NCI-H2107 (cell line): ENCODE measurements at regions not wholly inside any gene's neighbourhood (a gene's known extent, or its start where the extent isn't known, plus 50 kb on each side); places are given as distances from the start of the nearest gene placed in this dataset.
"Not testable (repeated sequence)": the region's sequence is repeated elsewhere in the genome, so short reads cannot be mapped to it uniquely, and the experiment has no call there.

Source experiments
- DNase-seq: peaks from one replicate; lab custom pipeline; 2025; lab: John Stamatoyannopoulos, UW

DNA sequence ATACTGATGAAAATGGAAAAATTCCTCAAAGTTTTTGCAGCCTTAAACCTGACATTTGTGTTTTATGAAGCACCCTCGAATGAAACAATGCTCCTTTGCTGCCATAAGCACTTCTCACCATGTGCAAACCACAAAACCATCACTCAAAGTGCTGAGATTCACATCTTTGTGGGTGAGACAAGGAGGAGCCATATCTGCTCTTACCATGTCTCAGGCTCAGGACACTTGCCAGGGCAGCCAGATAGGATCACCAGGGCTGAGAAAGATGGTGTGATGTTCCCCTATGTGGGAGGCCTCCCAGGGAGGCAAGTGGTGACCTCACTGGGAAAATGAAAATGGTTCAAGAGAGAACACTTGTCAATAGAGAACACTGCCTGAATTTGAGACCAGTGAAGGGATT is 120.4 kb downstream of the CCDC34 start:
- DNase-seq: no peak

DNA sequence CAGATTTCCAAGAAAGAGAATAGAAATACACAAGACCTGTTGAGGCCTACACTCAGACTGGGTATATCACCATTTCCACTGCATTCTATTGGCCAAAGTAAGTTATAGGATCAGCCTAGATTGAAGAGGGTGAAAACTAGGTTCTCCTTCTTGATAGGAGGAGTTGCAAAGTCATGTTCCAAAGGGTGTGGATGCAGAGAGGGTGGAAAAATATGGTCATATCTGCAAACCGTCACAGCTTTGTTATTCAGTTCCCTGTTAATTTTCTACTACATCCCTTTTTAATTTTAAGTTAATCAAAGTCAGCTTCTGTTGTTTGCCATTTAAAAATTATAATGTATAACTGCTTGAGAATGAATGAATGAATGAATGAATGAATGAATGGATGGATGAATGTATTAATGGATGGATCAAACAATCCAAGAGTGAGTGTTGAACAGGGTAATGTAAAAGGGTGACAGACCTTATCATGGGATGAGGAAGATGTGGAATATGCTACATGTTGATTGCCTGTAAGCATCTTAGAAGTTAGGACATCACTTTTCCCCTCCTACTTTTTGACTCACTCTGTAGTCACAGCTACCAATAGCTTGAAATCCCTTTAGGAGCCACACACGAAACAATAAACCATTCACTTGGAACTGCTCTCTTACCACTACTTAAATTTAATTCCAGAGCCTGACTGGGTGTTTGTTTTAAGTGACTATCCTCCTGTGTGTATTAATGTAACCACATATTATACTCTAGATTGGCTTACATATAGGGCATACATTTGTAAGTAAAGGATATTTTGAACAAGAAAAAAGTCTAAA is 121.5 kb downstream of the CCDC34 start:
- DNase-seq: no peak

DNA sequence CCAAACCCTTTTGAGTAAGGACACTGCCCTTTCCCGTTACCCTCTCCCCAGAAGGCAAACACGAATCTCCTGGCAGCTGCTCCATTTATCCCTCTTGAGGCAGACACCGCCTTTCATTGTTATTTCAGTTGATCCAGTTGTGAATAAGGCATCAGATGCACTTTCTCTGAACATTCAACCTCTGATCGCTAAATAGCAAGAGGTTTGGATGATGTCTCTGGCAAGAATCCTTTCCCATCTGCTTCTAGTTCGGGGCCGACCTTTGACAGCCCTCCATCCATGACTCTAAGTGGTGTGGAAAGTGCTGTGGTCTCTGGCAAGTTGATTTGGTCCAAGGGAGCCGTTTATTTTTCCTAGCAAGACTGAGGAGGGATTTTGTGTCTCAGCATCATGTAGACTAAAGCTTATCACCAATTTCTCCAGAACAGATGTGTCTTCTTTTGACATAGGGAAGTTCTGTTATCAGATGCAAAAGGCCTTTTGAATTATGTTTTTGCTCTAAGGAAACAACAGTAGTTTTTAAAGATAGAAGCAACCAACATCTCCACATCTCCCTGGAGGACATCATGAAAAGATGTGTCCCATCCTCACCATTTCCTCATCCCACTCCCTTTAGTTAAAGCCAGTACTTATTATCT is 123.6 kb downstream of the CCDC34 start:
- no peak for DNase-seq

DNA sequence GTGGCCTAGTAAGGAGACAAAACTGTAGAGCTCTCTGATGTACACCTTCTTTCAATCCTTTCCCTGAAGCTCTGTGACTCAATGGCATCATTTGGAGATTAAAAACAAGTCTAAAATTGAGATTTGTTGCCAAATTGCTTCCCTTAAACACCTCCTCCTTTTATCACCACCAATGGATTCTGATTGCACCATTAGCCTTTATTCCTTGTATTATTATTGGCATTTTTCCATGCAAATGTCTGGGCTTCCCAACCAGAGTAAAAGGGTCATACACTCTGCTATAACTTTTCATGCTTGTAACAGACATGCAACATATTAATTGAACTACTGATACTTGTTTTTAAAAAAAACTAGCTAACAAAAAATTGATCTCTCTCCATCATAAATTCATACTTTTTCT is 124.2 kb downstream of the CCDC34 start:
- DNase-seq: no peak

DNA sequence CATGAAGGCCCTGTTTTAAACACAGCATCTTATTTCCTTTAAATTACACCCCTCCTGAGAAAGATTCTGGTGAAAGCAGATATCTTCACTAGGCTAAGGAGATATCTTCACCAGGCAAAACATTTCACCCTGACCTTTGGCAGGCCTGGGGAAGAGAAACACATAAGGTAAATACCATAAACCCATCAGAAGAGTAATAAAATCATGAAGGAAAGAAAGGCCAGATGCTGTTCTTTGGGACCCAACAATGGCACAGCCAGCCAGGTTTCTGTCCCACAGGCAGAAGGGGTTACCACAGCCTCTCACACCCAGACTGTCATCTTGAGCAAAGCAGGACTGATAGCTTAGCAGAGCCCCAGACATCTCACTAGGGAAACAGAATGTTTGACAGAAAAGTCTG is 125.4 kb downstream of the CCDC34 start:
- no peak for DNase-seq

DNA sequence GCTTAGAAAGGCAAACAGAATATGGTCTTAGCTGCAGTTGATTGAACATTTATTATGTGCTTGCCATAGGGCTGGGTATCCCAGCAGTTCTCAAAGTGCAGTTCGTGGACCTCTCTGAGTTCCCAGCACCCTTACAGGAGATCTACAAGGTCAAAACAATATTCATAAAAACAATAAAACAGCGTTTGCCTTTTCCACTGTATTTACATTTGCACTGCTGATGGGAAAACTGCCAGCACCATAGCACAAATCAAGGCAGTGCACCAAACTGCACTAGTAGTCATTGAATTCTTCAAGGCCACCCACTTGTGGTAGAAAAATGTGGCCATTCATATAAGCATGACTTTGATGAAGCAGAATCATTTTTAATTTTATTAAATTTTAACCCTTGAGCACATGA is 128.1 kb downstream of the CCDC34 start:
- no peak for DNase-seq

DNA sequence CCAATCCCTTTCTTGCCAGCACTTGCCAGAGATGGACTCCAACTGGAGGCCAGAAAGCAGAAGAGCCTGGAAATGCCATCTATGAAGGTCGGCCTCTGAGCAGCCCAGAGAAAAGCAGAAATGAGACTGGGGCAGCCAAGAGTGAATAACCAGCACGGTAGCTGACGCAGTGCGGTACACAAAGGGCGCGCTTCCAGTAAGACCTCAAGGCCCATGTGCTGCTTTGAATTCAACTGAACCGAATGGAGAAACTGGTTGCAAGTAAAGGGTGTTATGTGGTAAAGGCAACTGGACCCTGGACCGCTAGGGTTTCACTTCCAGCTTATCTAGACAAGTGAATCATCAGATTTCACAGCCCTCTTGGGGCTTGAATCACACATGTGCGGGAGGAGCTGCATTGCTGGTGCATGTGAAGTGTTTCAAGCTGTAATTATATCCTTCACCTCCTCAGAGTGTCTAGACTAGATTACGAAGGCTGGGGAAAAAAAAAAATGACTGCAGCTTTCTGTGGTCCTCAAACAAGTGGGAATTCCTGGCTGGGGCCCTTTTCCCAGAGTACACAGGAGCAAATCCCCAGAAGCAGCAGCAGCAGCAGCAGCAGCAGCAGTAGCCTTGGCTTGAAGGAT is 128.9 kb downstream of the CCDC34 start:
- peak; percentile 64 for DNase-seq

DNA sequence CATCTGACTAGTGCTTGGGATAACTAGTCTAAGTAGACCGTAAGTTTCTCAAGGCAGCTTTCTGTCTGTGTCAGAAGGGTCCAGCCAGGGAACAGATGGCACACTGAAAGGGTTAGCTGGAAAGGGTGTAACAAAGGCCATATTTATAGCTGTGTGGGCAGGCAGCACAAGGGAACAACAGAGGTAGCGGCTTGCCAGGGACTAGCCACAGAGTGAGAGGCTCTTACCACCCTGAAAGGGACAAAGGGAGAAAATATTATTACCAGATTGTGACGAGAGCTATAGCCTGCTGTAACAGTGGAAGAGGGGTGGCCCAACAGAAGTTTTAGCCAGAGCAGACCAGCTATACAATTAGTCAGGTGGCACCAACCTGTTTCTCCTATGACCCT is 129.4 kb downstream of the CCDC34 start:
- DNase-seq: no peak

DNA sequence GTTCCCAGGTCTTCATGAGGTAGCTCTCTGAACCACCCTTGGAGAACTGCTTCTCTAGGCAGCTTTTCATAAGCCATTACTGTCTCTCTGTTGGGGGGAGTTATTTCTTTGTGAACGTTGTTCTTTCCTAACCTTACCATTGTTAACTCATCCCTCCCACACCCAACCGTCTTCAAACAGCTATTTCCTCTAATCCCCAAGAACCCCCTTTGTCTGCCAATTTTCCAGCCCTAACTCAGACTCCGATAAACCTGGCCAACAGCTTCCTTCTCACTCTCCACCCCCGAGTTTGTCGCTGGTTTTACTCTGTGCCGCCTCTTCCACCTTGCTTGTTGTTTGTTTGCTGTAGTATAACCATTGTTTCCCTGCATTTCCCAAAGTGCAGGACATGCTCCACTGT is 131.5 kb downstream of the CCDC34 start:
- DNase-seq: no peak

DNA sequence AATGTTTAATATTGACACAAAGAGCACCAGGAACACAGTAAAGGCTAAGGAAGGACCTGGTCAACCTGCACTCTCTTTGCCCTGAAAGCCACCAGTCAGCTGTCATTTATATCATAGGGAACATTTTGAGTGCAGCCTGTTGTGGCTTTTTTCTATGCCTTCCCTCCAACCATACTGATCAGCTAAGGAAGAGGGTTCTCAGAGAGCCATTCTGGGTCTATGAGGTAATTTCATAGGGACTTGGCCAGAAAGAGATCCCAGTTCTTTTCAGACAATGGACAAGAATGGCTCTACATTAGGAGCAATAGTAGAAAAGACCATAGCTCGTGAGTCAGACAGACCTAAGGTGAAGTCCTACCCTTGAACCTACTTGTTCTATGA is 132.8 kb downstream of the CCDC34 start:
- DNase-seq: no peak

DNA sequence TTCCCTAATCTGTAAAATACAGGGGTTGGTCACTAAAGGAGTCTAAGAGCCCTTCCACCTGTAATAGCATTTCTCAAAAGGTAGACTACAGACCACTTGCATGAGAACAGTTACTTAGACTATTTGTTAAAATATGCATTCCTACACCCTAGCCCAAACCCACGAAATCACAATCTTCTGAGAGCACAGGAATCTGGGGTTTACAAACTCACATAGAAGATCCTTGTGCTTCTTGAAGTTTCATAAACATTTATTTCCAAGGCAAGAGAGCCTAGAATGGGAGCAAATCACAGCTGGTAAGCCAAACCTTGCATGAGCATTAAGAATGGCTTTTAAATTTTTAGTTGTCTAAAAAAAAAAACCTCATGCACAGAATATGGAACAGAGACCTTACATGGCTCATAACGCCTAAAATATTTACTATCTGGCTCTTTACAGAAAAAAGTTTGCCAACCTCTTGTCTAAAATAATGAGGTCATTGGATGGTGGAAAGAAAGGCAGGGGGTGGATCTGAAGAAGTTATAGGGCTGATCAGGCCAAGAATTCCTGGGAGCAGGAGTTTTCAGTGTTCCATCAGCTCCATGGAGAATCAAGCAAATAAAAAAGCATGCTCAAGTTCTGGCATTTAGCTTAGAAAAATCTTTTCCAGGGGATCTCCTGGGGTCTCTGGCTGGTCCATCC is 133.4 kb downstream of the CCDC34 start:
- DNase-seq: no peak

DNA sequence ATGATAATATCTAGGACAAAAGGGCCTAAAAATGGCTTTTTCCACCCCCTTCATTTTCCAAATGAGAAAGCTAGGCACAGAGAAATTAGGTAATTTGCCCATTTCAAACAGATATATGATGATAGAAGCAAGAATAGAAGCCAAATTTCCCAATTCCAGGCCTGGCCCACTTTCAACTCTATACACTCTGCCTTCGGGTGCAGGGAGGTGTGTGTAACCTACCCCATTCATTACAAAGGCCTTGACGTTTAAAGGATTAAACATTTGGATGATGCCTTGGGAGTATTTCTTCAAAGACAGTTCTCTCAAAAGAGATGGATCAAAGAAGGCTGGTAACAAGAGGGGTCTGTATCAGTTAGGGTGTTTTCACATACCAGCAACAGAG is 134.1 kb downstream of the CCDC34 start:
- DNase-seq: no peak

DNA sequence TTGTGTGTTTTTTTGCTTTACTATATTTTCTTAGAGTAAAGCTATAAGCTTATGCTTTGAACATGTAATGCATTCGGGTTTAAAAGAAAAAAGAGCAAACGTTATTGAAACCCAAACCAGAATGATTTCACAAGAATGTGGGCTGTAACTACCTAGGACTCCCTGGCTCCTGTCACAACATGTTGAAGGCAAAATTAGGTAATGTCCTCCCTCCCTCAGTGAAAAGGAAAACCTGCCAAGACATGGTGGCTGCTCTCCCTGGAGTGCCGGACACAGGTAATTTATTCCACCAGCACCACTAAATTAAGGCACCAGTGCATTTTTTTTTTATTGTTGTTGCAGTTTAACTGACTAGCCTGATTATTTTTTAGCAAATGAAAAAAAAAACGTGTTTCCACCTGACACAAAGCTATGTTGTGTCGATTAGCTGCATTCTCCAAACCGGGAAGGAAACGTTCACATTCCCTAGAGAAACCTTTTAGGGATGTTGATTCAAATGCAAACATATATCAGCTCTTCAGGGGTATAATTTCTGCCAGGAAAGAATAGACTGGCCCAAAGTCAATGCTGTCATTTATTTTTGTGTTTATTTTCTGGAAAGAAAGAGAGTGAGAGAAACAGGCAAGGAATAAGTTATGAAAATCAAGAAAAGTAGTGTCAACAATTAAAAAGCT is 134.6 kb downstream of the CCDC34 start:
- DNase-seq: no peak

DNA sequence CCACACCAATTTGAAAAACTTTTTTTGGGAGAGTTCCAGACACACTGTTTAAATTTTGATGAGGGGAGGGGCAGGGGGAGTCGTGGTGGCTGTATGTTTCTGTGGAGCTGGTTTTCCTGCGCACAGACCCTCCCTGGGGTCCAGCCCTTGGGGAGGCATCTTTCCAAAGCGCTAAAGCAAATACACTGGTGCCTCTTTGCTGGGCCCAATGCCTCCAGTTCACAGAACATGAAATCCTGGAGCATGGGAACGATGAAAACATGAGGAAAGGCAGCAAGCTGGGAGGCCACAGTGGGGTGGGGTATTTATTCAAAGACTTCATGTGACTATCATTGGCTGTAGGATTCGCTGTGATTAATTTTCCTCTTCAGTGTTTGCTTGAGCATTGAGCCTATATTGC is 135.3 kb downstream of the CCDC34 start:
- no peak for DNase-seq

DNA sequence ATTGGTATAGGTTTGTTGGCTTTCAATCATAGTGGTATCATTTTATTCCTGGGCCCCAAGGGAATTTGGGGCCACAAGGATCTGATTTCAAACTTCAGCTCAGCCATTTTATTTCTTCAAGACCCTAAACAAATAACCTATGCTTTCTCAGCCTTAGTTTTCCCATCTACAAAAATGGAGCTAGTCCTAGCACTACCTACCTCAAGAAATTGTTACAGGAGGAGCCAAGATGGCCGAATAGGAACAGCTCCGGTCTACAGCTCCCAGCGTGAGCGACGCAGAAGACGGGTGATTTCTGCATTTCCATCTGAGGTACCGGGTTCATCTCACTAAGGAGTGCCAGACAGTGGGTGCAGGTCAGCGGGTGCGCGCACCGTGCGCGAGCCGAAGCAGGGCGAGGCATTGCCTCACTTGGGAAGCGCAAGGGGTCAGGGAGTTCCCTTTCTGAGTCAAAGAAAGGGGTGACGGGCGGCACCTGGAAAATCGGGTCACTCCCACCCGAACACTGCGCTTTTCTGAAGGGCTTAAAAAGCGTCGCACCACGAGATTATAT is 143.5 kb downstream of the CCDC34 start:
- not testable (repeated sequence) for DNase-seq

DNA sequence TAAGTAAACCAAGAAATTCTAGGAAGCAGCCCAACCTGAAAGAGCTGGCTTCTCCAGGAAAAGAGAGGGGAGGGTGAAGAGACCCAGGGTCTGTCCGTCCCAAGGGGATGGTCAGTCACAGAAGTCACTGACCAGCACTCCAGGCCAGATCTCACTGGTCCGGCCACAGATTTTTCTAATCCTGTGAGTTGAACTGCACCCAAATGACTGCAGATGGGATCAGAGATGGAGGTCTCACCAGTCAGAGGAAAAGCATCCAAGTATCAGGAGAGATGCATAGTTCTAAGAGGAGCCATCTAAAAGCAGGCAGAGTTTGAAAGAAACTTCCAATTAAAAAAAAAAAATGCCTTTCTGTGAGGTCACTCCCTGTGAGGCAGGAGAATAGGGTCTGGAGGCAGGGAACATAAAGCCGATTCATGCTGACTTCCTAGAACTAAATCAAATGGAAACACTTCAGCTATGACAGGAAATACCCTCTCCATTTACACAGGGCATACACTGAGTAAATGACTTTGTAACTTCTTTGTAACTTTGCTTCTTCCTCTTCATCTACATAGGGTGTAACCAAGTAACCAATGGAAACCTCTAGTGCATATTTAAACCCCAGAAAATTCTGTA is 144.5 kb downstream of the CCDC34 start:
- DNase-seq: no peak

DNA sequence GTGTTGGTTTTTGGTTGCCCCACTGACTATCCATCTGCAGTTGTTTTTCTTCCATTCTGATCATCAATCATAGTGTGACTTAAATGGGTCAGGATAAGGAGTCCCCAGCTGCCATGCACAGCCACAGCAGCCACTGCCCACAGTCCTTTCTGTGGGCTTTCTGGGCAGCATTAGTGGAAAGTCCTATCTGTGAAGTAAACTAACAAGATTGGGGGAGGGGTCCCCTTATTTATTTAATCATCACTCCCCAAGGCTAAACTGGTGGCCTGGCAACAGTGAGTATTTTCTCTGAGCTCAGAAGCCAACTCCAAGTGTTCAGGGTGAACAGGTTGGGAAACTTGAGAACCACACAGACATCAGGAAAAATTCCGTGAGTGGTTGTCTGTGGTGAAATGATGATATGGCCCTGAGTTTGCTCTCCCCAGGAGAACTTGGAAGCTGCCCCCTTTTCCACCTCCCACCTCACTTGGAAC is 145.0 kb downstream of the CCDC34 start:
- no peak for DNase-seq

DNA sequence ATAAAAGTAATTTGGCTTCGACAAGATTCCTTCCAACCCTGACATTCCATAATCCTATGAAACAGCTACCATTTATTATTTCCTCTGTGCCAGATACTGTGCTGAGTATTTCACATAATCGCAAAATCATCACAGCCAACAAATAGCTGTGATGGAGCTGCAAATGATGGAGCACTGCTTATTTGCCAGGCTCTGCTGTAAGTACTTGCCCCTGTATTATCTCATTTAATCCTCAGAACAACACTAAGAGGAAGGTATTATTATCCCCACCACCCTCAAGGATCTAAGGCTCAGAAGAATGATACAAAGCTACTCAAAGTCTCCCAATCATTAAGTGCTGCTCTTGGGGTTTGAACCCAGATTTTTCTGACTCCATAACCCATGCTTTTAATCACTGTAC is 145.5 kb downstream of the CCDC34 start:
- no peak for DNase-seq

DNA sequence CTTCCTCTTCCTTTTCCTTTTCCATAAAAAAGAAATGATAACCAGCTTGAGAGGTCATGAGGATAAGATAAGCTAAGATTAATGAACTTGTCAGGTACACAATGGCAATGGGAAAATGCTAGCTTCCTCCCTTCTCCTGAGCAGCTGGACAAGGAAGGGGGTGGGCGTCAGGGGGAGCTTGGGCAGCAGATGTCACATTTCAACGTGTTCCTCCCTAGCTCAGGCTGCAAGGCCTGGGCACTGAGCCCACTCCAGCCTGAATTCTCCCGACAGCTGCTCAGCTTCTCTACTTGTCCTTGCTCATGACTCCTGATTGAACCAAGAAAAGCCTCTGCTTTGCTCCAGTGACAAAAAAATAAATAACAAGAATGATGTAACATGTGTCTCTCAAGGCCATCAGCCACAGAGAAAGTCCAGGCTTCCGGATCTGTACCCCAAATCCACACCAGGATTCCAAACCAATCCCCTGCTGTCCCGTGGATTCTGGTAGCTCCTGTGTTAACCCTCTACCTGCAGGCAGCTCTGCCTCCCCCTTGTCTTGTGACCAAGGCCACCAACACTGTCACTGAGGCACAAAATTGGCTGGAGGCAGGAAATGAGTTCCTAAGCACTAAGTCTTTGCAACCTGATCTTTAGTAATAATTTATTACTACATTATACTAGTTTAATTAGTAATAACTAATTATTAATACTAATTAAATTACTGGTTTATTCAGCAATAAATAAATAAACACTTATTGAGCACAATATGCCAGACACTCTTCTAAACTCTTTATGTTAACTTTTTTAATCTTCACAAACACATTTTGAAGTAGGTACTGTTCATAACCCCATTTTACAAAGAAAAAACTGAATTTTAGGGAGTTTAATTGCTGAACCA is 146.5 kb downstream of the CCDC34 start:
- DNase-seq: no peak

DNA sequence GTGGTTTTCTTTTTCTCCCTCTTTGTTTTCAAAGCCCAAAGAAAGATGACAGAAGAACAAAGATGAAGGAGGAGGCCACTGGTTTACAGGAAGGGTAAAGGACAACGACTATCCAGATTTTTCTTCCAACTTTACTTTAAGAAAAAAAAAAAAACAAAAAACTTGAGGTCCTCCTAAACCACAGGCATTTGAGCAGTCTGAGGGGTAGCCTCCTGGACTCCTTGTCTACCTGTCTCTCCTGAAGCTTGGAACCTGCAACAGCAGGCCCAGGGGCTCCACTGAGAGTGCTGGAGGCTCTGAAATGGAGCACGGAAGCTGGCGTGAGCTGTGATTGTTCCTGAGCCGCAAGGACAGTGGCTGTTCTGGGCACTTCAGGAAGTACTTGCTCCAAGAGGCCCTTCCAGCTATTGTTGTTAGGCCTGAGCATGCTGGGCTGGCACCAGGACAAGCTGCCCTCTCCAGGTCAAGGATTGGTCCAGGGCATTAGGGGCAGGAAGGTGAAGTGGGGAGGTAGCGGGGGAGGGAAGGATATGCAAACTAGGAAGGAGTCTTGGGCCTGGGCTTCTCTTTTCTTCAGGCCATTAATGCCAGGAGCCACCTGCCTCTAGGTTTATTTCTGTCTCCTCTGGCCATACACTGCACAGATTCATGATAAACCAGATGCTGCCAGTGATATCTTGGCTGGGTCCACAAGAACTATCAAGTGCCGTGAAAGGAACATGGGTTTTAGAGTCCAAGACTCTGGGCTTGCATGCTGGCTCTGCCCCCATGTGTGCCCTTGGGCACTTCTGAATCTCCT is 147.3 kb downstream of the CCDC34 start:
- DNase-seq: no peak
